Erythroblast (primary cell): ENCODE measurements at regions not wholly inside any gene's neighbourhood (a gene's known extent, or its start where the extent isn't known, plus 50 kb on each side); places are given as distances from the start of the nearest gene placed in this dataset.

Experiments
- DNase-seq, 2 experiments: peaks; one replicate each; lab custom pipeline; 2025; lab: John Stamatoyannopoulos, UW
- GATA1 ChIP-seq: IDR thresholded peaks from 2 replicates; pipeline ENCODE4 v1.6.1; 2011; ENCODE audit warnings: low read depth, mild to moderate bottlenecking, control low read depth, low read length, moderate library complexity
- POLR2A ChIP-seq: IDR thresholded peaks from 2 replicates; pipeline ENCODE4 v1.6.1; 2011; ENCODE audit warnings: mild to moderate bottlenecking, low read length

DNA sequence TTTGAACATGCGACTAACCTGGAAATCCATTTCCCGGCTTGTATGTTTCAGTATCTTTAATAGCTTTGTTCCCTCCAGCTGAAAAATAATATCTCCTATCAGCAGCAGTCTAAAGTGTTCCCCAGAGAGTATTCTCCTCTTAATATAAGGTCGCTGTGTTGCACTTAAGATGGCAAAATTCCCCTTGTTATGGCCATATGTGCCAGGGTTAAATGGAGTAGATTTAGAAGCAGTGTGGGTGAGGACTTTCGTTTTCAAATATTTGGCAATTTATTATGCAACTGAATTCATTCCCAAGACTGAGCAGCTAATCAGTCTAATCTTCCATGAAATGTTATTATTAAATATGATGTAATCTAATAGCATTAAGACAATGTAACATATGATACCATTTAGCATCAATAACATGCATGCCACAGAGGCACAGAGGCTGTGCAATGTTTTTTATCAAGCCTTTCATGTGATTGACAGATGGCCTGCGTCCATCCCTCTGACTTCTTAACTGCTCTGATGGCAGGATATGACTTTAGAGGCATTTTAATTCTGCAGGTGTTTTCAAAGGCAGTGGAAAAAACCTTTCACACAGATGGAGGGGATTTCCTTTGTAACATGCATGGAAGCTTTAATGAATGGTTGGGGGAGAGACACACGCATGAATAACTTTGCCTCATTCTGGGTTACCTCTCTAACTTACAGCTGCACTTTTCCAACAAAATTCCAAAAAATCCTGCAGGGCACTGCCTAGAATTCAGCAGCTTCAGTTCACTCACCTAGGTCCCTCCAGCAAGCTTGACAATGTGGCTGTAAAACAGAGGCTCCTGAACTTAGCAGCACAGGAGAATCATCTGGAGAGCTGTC is 55.1 kb upstream of the ZPBP start:
- TF ChIP-seq POLR2A (no peak), GATA1 (no peak)
- DNase-seq, result no peak

DNA sequence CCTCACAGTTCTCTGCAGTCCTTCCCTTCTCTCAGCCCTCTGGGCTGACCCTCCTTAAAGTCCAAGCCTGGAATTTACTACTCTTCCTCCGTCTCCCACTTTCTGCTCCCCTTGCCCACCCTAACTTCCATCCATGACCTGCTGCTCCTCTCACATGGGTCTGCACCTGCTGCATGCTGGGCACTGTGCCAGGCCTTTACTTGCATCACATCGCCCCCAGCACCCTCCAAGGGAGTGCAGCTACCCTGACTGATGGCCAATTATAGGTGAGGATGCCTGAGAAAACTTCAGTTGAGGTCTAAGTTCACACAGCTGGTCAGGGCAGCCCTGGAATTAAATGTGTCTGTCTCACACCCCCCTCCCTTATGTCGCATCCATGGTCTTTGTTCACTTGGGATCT is 53.6 kb upstream of the ZPBP start:
- no peak for TF ChIP-seq GATA1
- TF ChIP-seq POLR2A, result no peak
- no peak for DNase-seq

DNA sequence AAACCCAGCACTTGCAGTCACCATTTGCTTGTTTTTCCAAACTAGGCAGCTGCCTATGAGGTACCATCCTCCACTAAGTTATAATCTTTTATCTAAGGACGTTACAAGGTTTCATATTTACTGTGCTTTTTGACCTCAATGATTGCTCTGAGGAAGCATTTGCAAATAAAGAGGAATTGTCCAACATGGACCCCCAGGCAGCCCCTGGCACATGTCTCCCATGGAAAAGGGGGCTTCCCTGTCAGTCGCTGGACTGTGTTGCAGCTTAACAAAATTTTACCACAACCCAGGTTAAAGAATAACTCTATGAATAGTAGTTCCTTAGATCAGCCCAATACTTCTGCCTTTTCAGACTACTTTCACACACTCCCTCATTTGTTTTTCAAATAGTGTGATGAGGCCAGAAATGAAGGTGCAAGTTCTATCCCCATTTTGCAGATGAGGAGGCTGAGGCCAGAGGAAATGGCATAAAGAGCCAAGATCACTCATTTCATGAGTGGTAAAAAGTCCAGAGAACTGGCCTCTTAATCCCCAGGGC is 52.8 kb upstream of the ZPBP start:
- no peak for DNase-seq
- TF ChIP-seq POLR2A, result no peak
- no peak for TF ChIP-seq GATA1

DNA sequence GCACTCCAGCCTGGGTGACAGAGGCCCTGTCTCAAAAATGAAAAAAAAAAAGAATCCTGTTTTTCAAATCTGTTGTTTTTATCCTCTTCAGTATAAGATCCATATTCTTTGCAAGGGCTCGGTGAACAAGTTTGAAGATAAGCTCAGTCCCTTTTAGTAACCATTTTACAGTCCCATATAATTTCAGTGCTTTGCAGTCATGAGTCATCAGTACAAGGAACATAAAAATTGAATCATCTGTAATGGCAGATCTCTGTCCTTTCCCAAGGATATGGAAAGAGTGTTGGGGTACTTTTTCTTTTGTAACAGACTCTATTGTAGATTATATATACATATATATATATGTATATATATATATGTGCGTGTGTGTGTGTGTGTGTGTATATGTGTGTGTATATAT is 52.2 kb upstream of the ZPBP start:
- TF ChIP-seq GATA1, result no peak
- no peak for DNase-seq
